Breast epithelium (tissue), 3 donors: ENCODE measurements at regions not wholly inside any gene's neighbourhood (a gene's known extent, or its start where the extent isn't known, plus 50 kb on each side); places are given as distances from the start of the nearest gene placed in this dataset.

Experiments used
- CTCF ChIP-seq, 3 donors: fragments of 450-650 bp; IDR thresholded peaks; one replicate each; pipeline ENCODE4 v1.5.1; 2016 to 2017; ENCODE audit warnings: antibody characterized with exemption in 3 of 3, mild to moderate bottlenecking in 3 of 3, moderate library complexity in 3 of 3
- POLR2A ChIP-seq: fragments of 450-650 bp; IDR thresholded peaks from one replicate; pipeline ENCODE4 v1.6.1; 2016; ENCODE audit warnings: antibody characterized with exemption, mild to moderate bottlenecking, moderate library complexity

GRCh38 chr10:121152935-121153334 is 301.8 kb downstream of the WDR11 start:
- TF ChIP-seq CTCF (IDR thresholded peaks at IDR 0.05) (no peak), POLR2A (no peak)
